Cardiac septum (tissue), 1 donor: ENCODE measurements at regions not wholly inside any gene's neighbourhood (a gene's known extent, or its start where the extent isn't known, plus 50 kb on each side); places are given as distances from the start of the nearest gene placed in this dataset.
"Not testable (repeated sequence)": the region's sequence is repeated elsewhere in the genome, so short reads cannot be mapped to it uniquely, and the experiment has no call there.

ENCODE experiments used
- DNase-seq: peaks from one replicate; pipeline ENCODE4 v3.0.0-alpha.2; 2020; ENCODE audit warnings: low spot score
- intact Hi-C: fragments of 100-400 bp; cut with DNase I; formaldehyde crosslinking; loops from one replicate; pipeline ENCODE4 v1.14.0; 2022
- donor health status: DM: no; HTN: no; CAD: no.

- no peak for DNase-seq
- intact Hi-C loops, result no loop called here
Measured at GRCh38 chr2:84234103-84234502, 225.0 kb downstream of the SUCLG1 start.

- intact Hi-C loops, result no loop called here
- DNase-seq, result no peak
Measured at GRCh38 chr2:84231478-84231877, 227.6 kb downstream of the SUCLG1 start.

GRCh38 chr2:84224121-84224520, 235.0 kb downstream of the SUCLG1 start:
- DNase-seq, result no peak
- intact Hi-C loops, result no loop called here

GRCh38 chr2:84223191-84223590, 235.9 kb downstream of the SUCLG1 start:
- intact Hi-C loops, result no loop called here
- no peak for DNase-seq

- DNase-seq, intact Hi-C loops: not testable (repeated sequence)
Measured at GRCh38 chr2:84221102-84221501, 238.0 kb downstream of the SUCLG1 start.

- intact Hi-C loops, result no loop called here
- DNase-seq, result no peak
Measured at GRCh38 chr2:84217456-84217855, 241.6 kb downstream of the SUCLG1 start.

- intact Hi-C loops, result no loop called here
- no peak for DNase-seq
Measured at GRCh38 chr2:84214455-84214854, 244.6 kb downstream of the SUCLG1 start.

GRCh38 chr2:84212611-84213314, 246.3 kb downstream of the SUCLG1 start:
- DNase-seq, result no peak
- intact Hi-C loops, result no loop called here

GRCh38 chr2:84209941-84210340, 249.1 kb downstream of the SUCLG1 start:
- DNase-seq, result no peak
- intact Hi-C loops, result no loop called here

- intact Hi-C loops, result no loop called here
- DNase-seq, result no peak
Measured at GRCh38 chr2:84204995-84205394, 254.1 kb downstream of the SUCLG1 start.

- intact Hi-C loops, result no loop called here
- no peak for DNase-seq
Measured at GRCh38 chr2:84202166-84202565, 256.9 kb downstream of the SUCLG1 start.

GRCh38 chr2:84201158-84201557, 257.9 kb downstream of the SUCLG1 start:
- no peak for DNase-seq

GRCh38 chr2:84197901-84198300, 261.2 kb downstream of the SUCLG1 start:
- intact Hi-C loops, result no loop called here
- DNase-seq, result no peak

More at GRCh38 chr2:84201158-84201557, 257.9 kb downstream of the SUCLG1 start:
- intact Hi-C loops, result no loop called here

GRCh38 chr2:84194949-84195644, 264.0 kb downstream of the SUCLG1 start:
- DNase-seq, result no peak
- intact Hi-C loops, result no loop called here

GRCh38 chr2:84194181-84194580, 264.9 kb downstream of the SUCLG1 start:
- no peak for DNase-seq
- intact Hi-C loops, result no loop called here

- DNase-seq, result no peak
- intact Hi-C loops, result no loop called here
Measured at GRCh38 chr2:84187258-84187657, 271.8 kb downstream of the SUCLG1 start.

- intact Hi-C loops, result no loop called here
- no peak for DNase-seq
Measured at GRCh38 chr2:84181927-84182326, 277.2 kb downstream of the SUCLG1 start.

- intact Hi-C loops, result no loop called here
- no peak for DNase-seq
Measured at GRCh38 chr2:84177733-84178132, 281.3 kb downstream of the SUCLG1 start.

GRCh38 chr2:84175970-84176369, 283.1 kb downstream of the SUCLG1 start:
- DNase-seq, result no peak
- intact Hi-C loops, result no loop called here

GRCh38 chr2:84175340-84175739, 283.7 kb downstream of the SUCLG1 start:
- intact Hi-C loops, result no loop called here
- no peak for DNase-seq

GRCh38 chr2:84173041-84173440, 286.0 kb downstream of the SUCLG1 start:
- intact Hi-C loops, result no loop called here
- DNase-seq, result no peak
